Astrocyte of the cerebellum (primary cell): ENCODE measurements at regions not wholly inside any gene's neighbourhood (a gene's known extent, or its start where the extent isn't known, plus 50 kb on each side); places are given as distances from the start of the nearest gene placed in this dataset.

Experiments used
- DNase-seq: peaks from one replicate; pipeline ENCODE4 v3.0.0-alpha.2; 2011; ENCODE audit warnings: low read depth
- H3K4me3 ChIP-seq: 2 replicates; pipeline ENCODE4 v1.5.1; 2011; ENCODE audit warnings: mild to moderate bottlenecking, low read depth, low read length, moderate library complexity
- CTCF ChIP-seq: IDR thresholded peaks from 2 replicates; pipeline ENCODE4 v1.5.1; 2012; ENCODE audit warnings: low read length, low read depth, moderate library complexity, mild to moderate bottlenecking; ENCODE audit errors: missing control alignments
- in situ Hi-C: cut with HindIII; loops from 2 replicates; pipeline ENCODE4 v1.10.0; 2017; ENCODE audit warnings: low sequenced_read_pairs

DNA sequence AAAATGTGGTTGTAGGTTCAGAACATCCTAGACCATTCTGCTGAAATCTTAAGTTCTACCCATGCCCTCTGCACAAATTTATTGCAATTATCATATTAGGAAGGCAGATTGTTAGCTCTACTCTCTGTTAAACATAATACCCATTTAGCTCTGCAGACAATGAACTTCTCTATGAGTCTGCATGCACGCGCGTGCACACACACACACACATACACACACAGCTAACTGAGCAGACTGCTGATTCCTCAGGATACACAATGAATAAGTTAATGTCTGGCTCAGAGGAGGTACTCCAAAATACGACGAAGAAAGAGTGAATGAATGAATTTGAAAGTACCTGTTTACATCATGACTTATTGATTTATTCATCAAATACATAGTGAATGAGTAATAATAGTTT, 276.2 kb upstream of the SORCS1 start:
- no peak overlapping the region for H3K4me3 ChIP-seq
- in situ Hi-C loops = no loop called here
- TF ChIP-seq CTCF = no peak
- DNase-seq = no peak

DNA sequence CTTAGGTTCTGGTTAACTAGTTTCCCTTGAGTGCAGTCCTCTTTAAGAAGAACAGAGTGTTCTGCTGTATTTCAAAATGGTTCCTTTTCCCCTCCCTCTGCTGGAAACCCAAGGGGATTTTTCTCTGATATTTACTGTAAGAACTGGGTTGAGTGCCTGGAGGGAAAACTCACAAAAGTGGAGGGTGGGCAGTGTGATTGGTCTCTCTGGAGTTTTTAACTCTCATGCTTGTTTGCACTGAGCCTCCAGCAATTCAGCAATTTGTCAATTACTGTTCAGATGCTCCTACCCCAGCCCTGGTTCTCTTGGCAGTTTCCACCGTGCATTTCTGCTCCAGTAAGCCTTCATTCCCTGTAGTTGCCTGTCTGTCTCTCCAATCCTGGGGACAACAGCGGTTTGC, 273.4 kb upstream of the SORCS1 start:
- DNase-seq = no peak
- in situ Hi-C loops = no loop called here
- no peak for TF ChIP-seq CTCF
- no peak overlapping the region for H3K4me3 ChIP-seq

- DNase-seq = no peak
- no peak for TF ChIP-seq CTCF
- in situ Hi-C loops = no loop called here
- no peak overlapping the region for H3K4me3 ChIP-seq
These were observed 272.1 kb upstream of the SORCS1 start for GRCh38 chr10:107436568-107436967.

DNA sequence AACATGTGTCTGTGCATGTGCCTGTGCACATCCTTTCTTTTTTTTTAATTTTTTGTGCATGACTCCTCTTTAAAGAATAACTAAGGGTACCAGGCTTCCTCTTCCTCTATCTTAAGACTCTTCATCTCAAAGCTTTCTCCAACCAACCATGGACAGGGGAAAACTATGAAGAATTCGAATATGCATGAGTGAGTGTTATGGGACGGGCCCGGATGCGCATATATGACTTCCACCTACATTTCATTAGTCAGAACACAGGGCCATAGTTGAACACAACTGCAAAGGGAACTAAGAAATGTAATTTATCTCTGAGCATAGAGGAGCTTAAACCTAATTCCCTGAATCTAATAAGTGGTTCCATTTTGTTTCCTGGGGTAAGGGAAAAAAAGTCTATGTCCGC, 270.3 kb upstream of the SORCS1 start:
- TF ChIP-seq CTCF = no peak
- no peak for DNase-seq
- in situ Hi-C loops = no loop called here
- H3K4me3 ChIP-seq = no peak overlapping the region

GRCh38 chr10:107434201-107434600, 269.7 kb upstream of the SORCS1 start:
- in situ Hi-C loops = no loop called here
- TF ChIP-seq CTCF = no peak
- H3K4me3 ChIP-seq = no peak overlapping the region
- DNase-seq = no peak

DNA sequence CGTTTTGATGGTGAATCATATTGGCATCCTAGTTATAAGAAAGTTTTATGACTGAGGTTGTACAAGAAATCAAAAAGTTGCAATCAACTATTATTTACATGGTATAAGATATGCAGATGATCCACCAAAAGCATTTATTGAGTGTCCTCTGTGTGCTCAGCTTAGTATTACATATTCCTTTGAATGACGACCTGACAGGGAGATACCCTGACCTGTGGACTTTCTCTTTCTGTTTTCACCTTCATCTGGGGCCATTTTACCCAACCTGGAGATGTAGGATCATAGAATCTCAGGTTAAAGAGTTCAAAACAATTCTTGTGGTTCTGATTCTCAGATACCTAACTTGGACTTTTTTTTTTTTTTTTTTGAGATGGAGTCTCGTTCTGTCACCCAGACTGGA, 269.1 kb upstream of the SORCS1 start:
- H3K4me3 ChIP-seq = no peak overlapping the region
- in situ Hi-C loops = no loop called here
- no peak for DNase-seq
- no peak for TF ChIP-seq CTCF

DNA sequence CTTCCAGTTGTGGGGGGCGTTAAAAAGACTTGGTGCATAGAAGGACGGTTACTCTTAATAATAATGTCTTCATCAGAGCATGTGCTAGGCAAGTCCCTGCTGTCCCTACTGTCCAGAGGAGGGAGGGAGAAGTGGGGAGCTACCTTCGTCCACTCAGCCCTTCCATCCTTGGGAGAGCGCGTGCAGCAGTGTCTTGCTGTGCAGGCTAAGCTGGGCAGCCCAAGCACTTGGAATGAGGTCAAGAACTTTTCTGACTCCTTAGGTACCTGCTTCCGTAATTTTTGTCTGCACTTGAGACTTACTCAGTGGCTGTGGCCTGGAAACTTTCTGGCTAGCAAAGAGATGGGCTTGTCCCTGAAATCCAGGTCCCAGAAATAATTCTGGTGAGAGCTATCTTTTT, 265.9 kb upstream of the SORCS1 start:
- no peak overlapping the region for H3K4me3 ChIP-seq
- no peak for DNase-seq
- in situ Hi-C loops = no loop called here
- TF ChIP-seq CTCF = no peak
